ENCODE measurements at regions not wholly inside any gene's neighbourhood (a gene's known extent, or its start where the extent isn't known, plus 50 kb on each side); places are given as distances from the start of the nearest gene placed in this dataset.

- DNase-seq: no peak
Measured at GRCh38 chr17:31702041-31702440, 157.0 kb downstream of the COPRS start.

GRCh38 chr17:31700973-31701372 is 158.1 kb downstream of the COPRS start:
- DNase-seq: no peak

GRCh38 chr17:31699886-31700285 is 159.2 kb downstream of the COPRS start:
- no peak for DNase-seq

GRCh38 chr17:31699281-31699680 is 159.8 kb downstream of the COPRS start:
- no peak for DNase-seq

GRCh38 chr17:31698751-31699150 is 160.3 kb downstream of the COPRS start:
- no peak for DNase-seq

GRCh38 chr17:31697838-31698237 is 161.2 kb downstream of the COPRS start:
- no peak for DNase-seq

GRCh38 chr17:31696703-31697325 is 162.2 kb downstream of the COPRS start:
- no peak for DNase-seq

- DNase-seq: no peak
Measured at GRCh38 chr17:31696184-31696602, 162.9 kb downstream of the COPRS start.

GRCh38 chr17:31695456-31696090 is 163.5 kb downstream of the COPRS start:
- no peak for DNase-seq

GRCh38 chr17:31693433-31694220 is 165.4 kb downstream of the COPRS start:
- no peak for DNase-seq

- no peak for DNase-seq
Measured at GRCh38 chr17:31692632-31693031, 166.4 kb downstream of the COPRS start.

- no peak for DNase-seq
Measured at GRCh38 chr17:31692027-31692426, 167.0 kb downstream of the COPRS start.

GRCh38 chr17:31691251-31691905 is 167.7 kb downstream of the COPRS start:
- no peak for DNase-seq

GRCh38 chr17:31690151-31690551 is 168.9 kb downstream of the COPRS start:
- DNase-seq: no peak

- DNase-seq: no peak
Measured at GRCh38 chr17:31688701-31689100, 170.3 kb downstream of the COPRS start.

GRCh38 chr17:31687505-31688126 is 171.4 kb downstream of the COPRS start:
- no peak for DNase-seq

- no peak for DNase-seq
Measured at GRCh38 chr17:31686495-31686894, 172.5 kb downstream of the COPRS start.

- DNase-seq: no peak
Measured at GRCh38 chr17:31684901-31685300, 174.1 kb downstream of the COPRS start.

GRCh38 chr17:31680126-31680525 is 178.9 kb downstream of the COPRS start:
- no peak for DNase-seq

- DNase-seq: no peak
Measured at GRCh38 chr17:31679667-31680066, 179.4 kb downstream of the COPRS start.

GRCh38 chr17:31678431-31678830 is 180.6 kb downstream of the COPRS start:
- DNase-seq: no peak

- no peak for DNase-seq
Measured at GRCh38 chr17:31677681-31678080, 181.4 kb downstream of the COPRS start.

GRCh38 chr17:31677036-31677435 is 182.0 kb downstream of the COPRS start:
- DNase-seq: no peak

Measured in DMS79 treated with DMSO at 0.1 percent for 48 hours (cell line).